Non-pigmented ciliary epithelial cell (primary cell): ENCODE measurements at regions not wholly inside any gene's neighbourhood (a gene's known extent, or its start where the extent isn't known, plus 50 kb on each side); places are given as distances from the start of the nearest gene placed in this dataset.
"Not testable (repeated sequence)": the region's sequence is repeated elsewhere in the genome, so short reads cannot be mapped to it uniquely, and the experiment has no call there.

Experiments used
- DNase-seq: peaks from one replicate; pipeline ENCODE4 v3.0.0-alpha.2; 2010; ENCODE audit warnings: low read depth

GRCh38 chr1:68675336-68675735, 178.5 kb upstream of the DEPDC1 start:
- DNase-seq = no peak

- no peak for DNase-seq
Observed at GRCh38 chr1:68677684-68678351, 180.9 kb upstream of the DEPDC1 start.

- no peak for DNase-seq
Observed at GRCh38 chr1:68696221-68696620, 199.3 kb upstream of the DEPDC1 start.

- DNase-seq = no peak
Observed at GRCh38 chr1:68703921-68704354, 207.1 kb upstream of the DEPDC1 start.

- DNase-seq = no peak
Observed at GRCh38 chr1:68704800-68705443, 208.0 kb upstream of the DEPDC1 start.

- no peak for DNase-seq
Observed at GRCh38 chr1:68705466-68705865, 208.6 kb upstream of the DEPDC1 start.

- DNase-seq = no peak
Observed at GRCh38 chr1:68706639-68707317, 209.9 kb upstream of the DEPDC1 start.

GRCh38 chr1:68717330-68717729, 220.4 kb upstream of the DEPDC1 start:
- no peak for DNase-seq

- DNase-seq = no peak
Observed at GRCh38 chr1:68720476-68720875, 223.6 kb upstream of the DEPDC1 start.

GRCh38 chr1:68723791-68724190, 226.9 kb upstream of the DEPDC1 start:
- no peak for DNase-seq

GRCh38 chr1:68725001-68725752, 228.3 kb upstream of the DEPDC1 start:
- no peak for DNase-seq

GRCh38 chr1:68739486-68739885, 242.6 kb upstream of the DEPDC1 start:
- DNase-seq = not testable (repeated sequence)

- DNase-seq = no peak
Observed at GRCh38 chr1:68745011-68745410, 248.1 kb upstream of the DEPDC1 start.

GRCh38 chr1:68745451-68745850, 248.6 kb upstream of the DEPDC1 start:
- DNase-seq = no peak

- no peak for DNase-seq
Observed at GRCh38 chr1:68746378-68746777, 249.5 kb upstream of the DEPDC1 start.

GRCh38 chr1:68751723-68752122, 254.8 kb upstream of the DEPDC1 start:
- no peak for DNase-seq

- no peak for DNase-seq
Observed at GRCh38 chr1:68758666-68759209, 261.9 kb upstream of the DEPDC1 start.

- no peak for DNase-seq
Observed at GRCh38 chr1:68767941-68768340, 271.1 kb upstream of the DEPDC1 start.

GRCh38 chr1:68770817-68771216, 273.9 kb upstream of the DEPDC1 start:
- no peak for DNase-seq

- DNase-seq = no peak
Observed at GRCh38 chr1:68777851-68778250, 281.0 kb upstream of the DEPDC1 start.

GRCh38 chr1:68779841-68780240, 283.0 kb upstream of the DEPDC1 start:
- not testable (repeated sequence) for DNase-seq

GRCh38 chr1:68780919-68781318, 284.0 kb upstream of the DEPDC1 start:
- DNase-seq = no peak
